ENCODE measurements at regions not wholly inside any gene's neighbourhood (a gene's known extent, or its start where the extent isn't known, plus 50 kb on each side); places are given as distances from the start of the nearest gene placed in this dataset.

GRCh38 chr6:167528239-167528638, 203.4 kb downstream of the TTLL2 start:
- H3K27ac Mint-ChIP-seq = no peak overlapping the region
- no peak overlapping the region for H3K4me3 Mint-ChIP-seq
- H3K4me1 Mint-ChIP-seq (ENCODE audit: low read depth) = no peaks in the 10 kb centered on the region
- no peaks in the 10 kb centered on the region for H3K9me3 Mint-ChIP-seq
- no peaks in the 10 kb centered on the region for H3K27me3 Mint-ChIP-seq
- intact Hi-C loops (cut with micrococcal nuclease) = no loop called here
- no peaks in the 10 kb centered on the region for H3K36me3 Mint-ChIP-seq (ENCODE audit: low read depth)

- intact Hi-C loops (cut with micrococcal nuclease) = no loop called here
- Mint-ChIP-seq H3K27ac (no peak overlapping the region), H3K36me3 (ENCODE audit: low read depth) (no peaks in the 10 kb centered on the region), H3K4me3 (no peak overlapping the region), H3K27me3 (no peaks in the 10 kb centered on the region), H3K4me1 (ENCODE audit: low read depth) (no peaks in the 10 kb centered on the region), H3K9me3 (no peaks in the 10 kb centered on the region)
These were observed 204.1 kb downstream of the TTLL2 start for GRCh38 chr6:167528976-167529375.

GRCh38 chr6:167529444-167530335, 204.8 kb downstream of the TTLL2 start:
- H3K4me1 Mint-ChIP-seq (ENCODE audit: low read depth) = no peaks in the 10 kb centered on the region
- no peaks in the 10 kb centered on the region for H3K36me3 Mint-ChIP-seq (ENCODE audit: low read depth)
- intact Hi-C loops (cut with micrococcal nuclease) = no loop called here
- no peak overlapping the region for H3K27ac Mint-ChIP-seq
- no peak overlapping the region for H3K4me3 Mint-ChIP-seq
- no peaks in the 10 kb centered on the region for H3K9me3 Mint-ChIP-seq
- H3K27me3 Mint-ChIP-seq = peaks cover 1% of the 10 kb centered on the region

- H3K9me3 Mint-ChIP-seq = no peaks in the 10 kb centered on the region
- no peaks in the 10 kb centered on the region for H3K4me1 Mint-ChIP-seq (ENCODE audit: low read depth)
These were observed 206.1 kb downstream of the TTLL2 start for GRCh38 chr6:167530951-167531350.

GRCh38 chr6:167532410-167533288, 207.8 kb downstream of the TTLL2 start:
- intact Hi-C loops (cut with micrococcal nuclease) = no loop called here
- no peak overlapping the region for H3K4me3 Mint-ChIP-seq
- H3K4me1 Mint-ChIP-seq (ENCODE audit: low read depth) = no peaks in the 10 kb centered on the region
- H3K27ac Mint-ChIP-seq = no peak overlapping the region
- H3K9me3 Mint-ChIP-seq = no peaks in the 10 kb centered on the region
- no peaks in the 10 kb centered on the region for H3K36me3 Mint-ChIP-seq (ENCODE audit: low read depth)
- H3K27me3 Mint-ChIP-seq = peaks cover 1% of the 10 kb centered on the region

More at GRCh38 chr6:167530951-167531350, 206.1 kb downstream of the TTLL2 start:
- intact Hi-C loops (cut with micrococcal nuclease) = no loop called here
- Mint-ChIP-seq H3K36me3 (ENCODE audit: low read depth) (no peaks in the 10 kb centered on the region), H3K27ac (no peak overlapping the region), H3K27me3 (peaks cover 1% of the 10 kb centered on the region), H3K4me3 (no peak overlapping the region)

GRCh38 chr6:167533851-167534250, 209.0 kb downstream of the TTLL2 start:
- Mint-ChIP-seq H3K27ac (no peak overlapping the region), H3K9me3 (no peaks in the 10 kb centered on the region), H3K36me3 (ENCODE audit: low read depth) (no peaks in the 10 kb centered on the region), H3K4me1 (ENCODE audit: low read depth) (no peaks in the 10 kb centered on the region), H3K4me3 (no peak overlapping the region), H3K27me3 (peaks cover 1% of the 10 kb centered on the region)
- intact Hi-C loops (cut with micrococcal nuclease) = no loop called here

GRCh38 chr6:167537816-167538215, 212.9 kb downstream of the TTLL2 start:
- Mint-ChIP-seq H3K9me3 (peaks cover 16% of the 10 kb centered on the region), H3K27me3 (peaks cover 1% of the 10 kb centered on the region), H3K4me3 (no peak overlapping the region), H3K36me3 (ENCODE audit: low read depth) (no peaks in the 10 kb centered on the region), H3K4me1 (ENCODE audit: low read depth) (no peaks in the 10 kb centered on the region), H3K27ac (no peak overlapping the region)
- intact Hi-C loops (cut with micrococcal nuclease) = no loop called here

GRCh38 chr6:167538746-167539145, 213.9 kb downstream of the TTLL2 start:
- Mint-ChIP-seq H3K9me3 (peaks cover 16% of the 10 kb centered on the region), H3K4me1 (ENCODE audit: low read depth) (no peaks in the 10 kb centered on the region), H3K4me3 (no peak overlapping the region), H3K36me3 (ENCODE audit: low read depth) (no peaks in the 10 kb centered on the region), H3K27me3 (peaks cover 1% of the 10 kb centered on the region), H3K27ac (no peak overlapping the region)
- intact Hi-C loops (cut with micrococcal nuclease) = no loop called here

- Mint-ChIP-seq H3K4me3 (no peak overlapping the region), H3K36me3 (ENCODE audit: low read depth) (no peaks in the 10 kb centered on the region), H3K4me1 (ENCODE audit: low read depth) (no peaks in the 10 kb centered on the region), H3K9me3 (peaks cover 16% of the 10 kb centered on the region), H3K27ac (no peak overlapping the region), H3K27me3 (no peaks in the 10 kb centered on the region)
- intact Hi-C loops (cut with micrococcal nuclease) = no loop called here
These were observed 215.9 kb downstream of the TTLL2 start for GRCh38 chr6:167540796-167541195.

- H3K4me1 Mint-ChIP-seq (ENCODE audit: low read depth) = no peaks in the 10 kb centered on the region
These were observed 216.7 kb downstream of the TTLL2 start for GRCh38 chr6:167541544-167541943.

GRCh38 chr6:167543602-167544497, 219.0 kb downstream of the TTLL2 start:
- no peak overlapping the region for H3K4me3 Mint-ChIP-seq
- intact Hi-C loops (cut with micrococcal nuclease) = no loop called here
- no peaks in the 10 kb centered on the region for H3K4me1 Mint-ChIP-seq (ENCODE audit: low read depth)
- no peak overlapping the region for H3K27ac Mint-ChIP-seq
- H3K36me3 Mint-ChIP-seq (ENCODE audit: low read depth) = no peaks in the 10 kb centered on the region
- no peaks in the 10 kb centered on the region for H3K27me3 Mint-ChIP-seq
- peaks cover 16% of the 10 kb centered on the region for H3K9me3 Mint-ChIP-seq

More at GRCh38 chr6:167541544-167541943, 216.7 kb downstream of the TTLL2 start:
- Mint-ChIP-seq H3K9me3 (peaks cover 16% of the 10 kb centered on the region), H3K4me3 (no peak overlapping the region), H3K27ac (no peak overlapping the region), H3K36me3 (ENCODE audit: low read depth) (no peaks in the 10 kb centered on the region), H3K27me3 (no peaks in the 10 kb centered on the region)
- intact Hi-C loops (cut with micrococcal nuclease) = no loop called here

GRCh38 chr6:167546611-167547327, 221.9 kb downstream of the TTLL2 start:
- intact Hi-C loops (cut with micrococcal nuclease) = no loop called here
- H3K36me3 Mint-ChIP-seq (ENCODE audit: low read depth) = no peaks in the 10 kb centered on the region
- H3K9me3 Mint-ChIP-seq = peaks cover 2% of the 10 kb centered on the region
- no peaks in the 10 kb centered on the region for H3K4me1 Mint-ChIP-seq (ENCODE audit: low read depth)
- no peak overlapping the region for H3K4me3 Mint-ChIP-seq
- H3K27me3 Mint-ChIP-seq = no peaks in the 10 kb centered on the region
- no peak overlapping the region for H3K27ac Mint-ChIP-seq

- intact Hi-C loops (cut with micrococcal nuclease) = no loop called here
- Mint-ChIP-seq H3K27ac (no peak overlapping the region), H3K4me3 (no peak overlapping the region), H3K36me3 (ENCODE audit: low read depth) (no peaks in the 10 kb centered on the region), H3K9me3 (no peaks in the 10 kb centered on the region), H3K27me3 (no peaks in the 10 kb centered on the region), H3K4me1 (ENCODE audit: low read depth) (no peaks in the 10 kb centered on the region)
These were observed 222.4 kb downstream of the TTLL2 start for GRCh38 chr6:167547328-167547692.
